Loucy (cell line): ENCODE measurements at regions not wholly inside any gene's neighbourhood (a gene's known extent, or its start where the extent isn't known, plus 50 kb on each side); places are given as distances from the start of the nearest gene placed in this dataset.

ENCODE experiments used
- H2AFZ ChIP-seq: fragments of 200-600 bp; sonication (generic); 2 replicates; pipeline ENCODE4 v1.6.0; 2016; ENCODE audit warnings: antibody characterized with exemption, mild to moderate bottlenecking, low read length, moderate library complexity
- H3F3A ChIP-seq: fragments of 200-600 bp; 2 replicates; pipeline ENCODE4 v1.6.0; 2016; ENCODE audit warnings: antibody characterized with exemption, low read depth, mild to moderate bottlenecking
- H3K27me3 ChIP-seq: fragments of 200-600 bp; sonication (generic); 2 replicates; pipeline ENCODE4 v1.6.1; 2014; ENCODE audit warnings: low read length, mild to moderate bottlenecking; ENCODE audit not compliant: insufficient read depth, poor library complexity, severe bottlenecking
- H3K36me3 ChIP-seq: fragments of 200-600 bp; sonication (generic); 2 replicates; pipeline ENCODE4 v1.6.1; 2016; ENCODE audit warnings: low read length; ENCODE audit not compliant: insufficient read depth
- H3K4me1 ChIP-seq: fragments of 200-600 bp; sonication (generic); 2 replicates; pipeline ENCODE4 v1.5.1; 2014; ENCODE audit warnings: low read length, mild to moderate bottlenecking; ENCODE audit not compliant: insufficient read depth, poor library complexity, severe bottlenecking
- H3K4me2 ChIP-seq: fragments of 200-600 bp; sonication (generic); 2 replicates; pipeline ENCODE4 v1.6.0; 2014; ENCODE audit warnings: antibody characterized with exemption, low read length, low read depth, mild to moderate bottlenecking; ENCODE audit not compliant: poor library complexity, severe bottlenecking
- H3K4me3 ChIP-seq: fragments of 200-600 bp; sonication (generic); 2 replicates; pipeline ENCODE4 v1.5.1; 2014; ENCODE audit warnings: low read length, mild to moderate bottlenecking, mixed read lengths; ENCODE audit not compliant: poor library complexity, severe bottlenecking
- H3K79me2 ChIP-seq: fragments of 200-600 bp; sonication (generic); 2 replicates; pipeline ENCODE4 v1.6.1; 2014; ENCODE audit warnings: low read length; ENCODE audit not compliant: insufficient read depth
- H3K9ac ChIP-seq: fragments of 200-600 bp; sonication (generic); 2 replicates; pipeline ENCODE4 v1.6.0; 2014; ENCODE audit warnings: mild to moderate bottlenecking, low read depth, low read length, moderate library complexity; ENCODE audit not compliant: poor library complexity, severe bottlenecking
- H3K9me2 ChIP-seq: fragments of 200-600 bp; sonication (generic); replicated peaks from 2 replicates; pipeline ENCODE4 v1.6.1; 2016; ENCODE audit warnings: low read depth, low read length, mixed read lengths
- H3K9me3 ChIP-seq: fragments of 200-600 bp; sonication (generic); 2 replicates; pipeline ENCODE4 v1.6.1; 2014; ENCODE audit warnings: mild to moderate bottlenecking, antibody characterized with exemption, low read length, low read depth; ENCODE audit not compliant: insufficient read depth
- H4K20me1 ChIP-seq: fragments of 200-600 bp; sonication (generic); 2 replicates; pipeline ENCODE4 v1.6.0; 2014; ENCODE audit warnings: antibody characterized with exemption, low read length, mild to moderate bottlenecking; ENCODE audit not compliant: insufficient read depth, poor library complexity, severe bottlenecking
- CTCF ChIP-seq: fragments of 200-600 bp; sonication (generic); conservative IDR thresholded peaks from 2 replicates; pipeline ENCODE4 v1.5.1; 2014; ENCODE audit warnings: mild to moderate bottlenecking, antibody characterized with exemption, low read length
- EZH2phosphoT487 ChIP-seq: fragments of 200-600 bp; IDR thresholded peaks from 2 replicates; pipeline ENCODE4 v1.6.1; 2018; ENCODE audit warnings: antibody characterized with exemption, mild to moderate bottlenecking, moderate library complexity, borderline replicate concordance

GRCh38 chr12:105581420-105581819 is 250.9 kb downstream of the C12orf75 start:
- Histone ChIP-seq H3K4me1 (no peaks in the 10 kb centered on the region), H3K36me3 (no peaks in the 10 kb centered on the region)

GRCh38 chr12:105585107-105585506 is 254.6 kb downstream of the C12orf75 start:
- H3K79me2 ChIP-seq, result no peaks in the 10 kb centered on the region
- no peaks in the 10 kb centered on the region for H3K27me3 ChIP-seq
- H3K4me1 ChIP-seq, result no peaks in the 10 kb centered on the region
- no peak overlapping the region for H3K4me3 ChIP-seq
- no peaks in the 10 kb centered on the region for H3K9me3 ChIP-seq
- no peak overlapping the region for H2AFZ ChIP-seq
- no peaks in the 10 kb centered on the region for H3K36me3 ChIP-seq
- H4K20me1 ChIP-seq, result no peaks in the 10 kb centered on the region
- H3K9ac ChIP-seq, result no peak overlapping the region
- TF ChIP-seq CTCF, result no peak
- no peak for TF ChIP-seq EZH2phosphoT487
- no peak overlapping the region for H3K4me2 ChIP-seq
- no peaks in the 10 kb centered on the region for H3F3A ChIP-seq
- no peaks in the 10 kb centered on the region for H3K9me2 ChIP-seq

More at GRCh38 chr12:105581420-105581819, 250.9 kb downstream of the C12orf75 start:
- no peak overlapping the region for H3K4me3 ChIP-seq
- H3K9me2 ChIP-seq, result no peaks in the 10 kb centered on the region
- no peak overlapping the region for H3K4me2 ChIP-seq
- H3F3A ChIP-seq, result no peaks in the 10 kb centered on the region
- no peaks in the 10 kb centered on the region for H3K79me2 ChIP-seq
- no peaks in the 10 kb centered on the region for H3K27me3 ChIP-seq
- no peak overlapping the region for H3K9ac ChIP-seq
- H4K20me1 ChIP-seq, result no peaks in the 10 kb centered on the region
- H3K9me3 ChIP-seq, result no peaks in the 10 kb centered on the region
- H2AFZ ChIP-seq, result no peak overlapping the region
- TF ChIP-seq EZH2phosphoT487 (no peak), CTCF (no peak)

GRCh38 chr12:105587237-105587636 is 256.7 kb downstream of the C12orf75 start:
- H3K4me3 ChIP-seq, result no peak overlapping the region
- no peak overlapping the region for H2AFZ ChIP-seq
- TF ChIP-seq EZH2phosphoT487 (no peak), CTCF (no peak)
- H3K79me2 ChIP-seq, result no peaks in the 10 kb centered on the region
- H3K9ac ChIP-seq, result no peak overlapping the region
- no peaks in the 10 kb centered on the region for H3F3A ChIP-seq
- H3K4me1 ChIP-seq, result no peaks in the 10 kb centered on the region
- H3K9me2 ChIP-seq, result no peaks in the 10 kb centered on the region
- no peaks in the 10 kb centered on the region for H4K20me1 ChIP-seq
- H3K27me3 ChIP-seq, result no peaks in the 10 kb centered on the region
- no peak overlapping the region for H3K4me2 ChIP-seq
- H3K36me3 ChIP-seq, result no peaks in the 10 kb centered on the region
- no peaks in the 10 kb centered on the region for H3K9me3 ChIP-seq
